ENCODE measurements at regions not wholly inside any gene's neighbourhood (a gene's known extent, or its start where the extent isn't known, plus 50 kb on each side); places are given as distances from the start of the nearest gene placed in this dataset.

DNA sequence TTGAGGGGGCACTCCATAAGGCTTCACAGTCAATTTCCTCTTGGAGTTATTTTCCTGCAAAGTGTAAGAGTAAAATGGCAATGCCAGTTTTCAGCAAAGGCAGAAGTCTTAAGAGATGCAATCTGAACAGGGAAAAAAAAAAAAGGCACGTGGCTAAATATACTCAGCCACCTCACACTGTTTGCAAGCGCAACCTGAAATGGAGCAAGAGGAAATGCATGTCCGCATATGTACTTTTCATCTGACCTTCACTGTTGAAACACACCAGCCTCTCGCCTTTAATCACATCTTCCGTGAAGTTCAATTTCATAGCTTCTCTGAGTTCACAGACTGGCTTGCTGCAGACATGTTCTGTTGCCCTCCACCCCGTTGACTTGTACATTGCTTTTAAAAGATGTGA lies 101.4 kb downstream of the KATNIP start:
- TF ChIP-seq CTCF (IDR thresholded peaks at IDR 0.05; ENCODE audit: borderline replicate concordance, extremely low read depth, low read length, poor library complexity, severe bottlenecking) (no peak), EZH2 (IDR thresholded peaks at IDR 0.05; ENCODE audit: borderline replicate concordance, low read depth, low read length, severe bottlenecking) (no peak)
